ENCODE measurements at regions not wholly inside any gene's neighbourhood (a gene's known extent, or its start where the extent isn't known, plus 50 kb on each side); places are given as distances from the start of the nearest gene placed in this dataset.

GRCh38 chr20:58162986-58163385, 65.5 kb downstream of the ANKRD60 start:
- TF ChIP-seq POLR2A (IDR thresholded peaks at IDR 0.05), result no peak
- no peak for DNase-seq
- H3K27ac ChIP-seq, result no peak overlapping the region
- WGBS, 2 donors, result 88 to 95% methylated on average over 3 of the region's 3 CpGs
- no peaks in the 10 kb centered on the region for H3K9me3 ChIP-seq
- no peaks in the 10 kb centered on the region for H3K27me3 ChIP-seq
- H3K4me3 ChIP-seq (replicated peaks in 1 of 3), result no peak overlapping the region
- no peaks in the 10 kb centered on the region for H3K36me3 ChIP-seq
- intact Hi-C loops (cut with DNase I), result no loop called here
- H3K4me1 ChIP-seq, result no peaks in the 10 kb centered on the region

GRCh38 chr20:58161192-58161591, 67.3 kb downstream of the ANKRD60 start:
- no peaks in the 10 kb centered on the region for H3K36me3 ChIP-seq
- no peak for DNase-seq
- no peaks in the 10 kb centered on the region for H3K9me3 ChIP-seq
- H3K4me3 ChIP-seq (replicated peaks in 1 of 3), result no peak overlapping the region
- H3K27ac ChIP-seq, result no peak overlapping the region
- TF ChIP-seq CTCF (IDR thresholded peaks at IDR 0.05) (no peak), POLR2A (IDR thresholded peaks at IDR 0.05) (no peak)
- no peaks in the 10 kb centered on the region for H3K4me1 ChIP-seq
- WGBS, 2 donors, result 88 to 95% methylated on average over 2 of the region's 2 CpGs
- intact Hi-C loops (cut with DNase I), result no loop called here
- no peaks in the 10 kb centered on the region for H3K27me3 ChIP-seq

- no peak for DNase-seq
- Histone ChIP-seq H3K36me3 (no peaks in the 10 kb centered on the region), H3K9me3 (no peaks in the 10 kb centered on the region), H3K4me3 (replicated peaks in 1 of 3) (no peak overlapping the region), H3K27me3 (no peaks in the 10 kb centered on the region), H3K4me1 (no peaks in the 10 kb centered on the region), H3K27ac (no peak overlapping the region)
- 59 to 60% methylated on average over 17 of the region's 17 CpGs for WGBS, 2 donors
- intact Hi-C loops (cut with DNase I), result no loop called here
- TF ChIP-seq POLR2A (IDR thresholded peaks at IDR 0.05) (no peak), CTCF (IDR thresholded peaks at IDR 0.05) (no peak)
These were observed 67.9 kb downstream of the ANKRD60 start for GRCh38 chr20:58160451-58161061.

- no peak for DNase-seq
- Histone ChIP-seq H3K9me3 (no peaks in the 10 kb centered on the region), H3K36me3 (no peaks in the 10 kb centered on the region), H3K4me3 (replicated peaks in 1 of 3) (no peak overlapping the region), H3K27me3 (peaks cover 4% of the 10 kb centered on the region), H3K27ac (no peak overlapping the region), H3K4me1 (no peaks in the 10 kb centered on the region)
- no peak for TF ChIP-seq POLR2A (IDR thresholded peaks at IDR 0.05)
- no peak for TF ChIP-seq CTCF (IDR thresholded peaks at IDR 0.05)
- 66 to 71% methylated on average over 13 of the region's 13 CpGs for WGBS, 2 donors
- intact Hi-C loops (cut with DNase I), result no loop called here
These were observed 73.1 kb downstream of the ANKRD60 start for GRCh38 chr20:58155148-58155925.

- intact Hi-C loops (cut with DNase I), result no loop called here
- H3K4me3 ChIP-seq (replicated peaks in 1 of 3), result no peak overlapping the region
- WGBS, 2 donors, result 100% methylated on average over 1 of the region's 1 CpG
- DNase-seq, result no peak
- no peaks in the 10 kb centered on the region for H3K4me1 ChIP-seq
- TF ChIP-seq CTCF (IDR thresholded peaks at IDR 0.05), result no peak
- TF ChIP-seq POLR2A (IDR thresholded peaks at IDR 0.05), result no peak
- H3K36me3 ChIP-seq, result no peaks in the 10 kb centered on the region
- H3K9me3 ChIP-seq, result no peaks in the 10 kb centered on the region
- peaks cover 4% of the 10 kb centered on the region for H3K27me3 ChIP-seq
- H3K27ac ChIP-seq, result no peak overlapping the region
These were observed 74.3 kb downstream of the ANKRD60 start for GRCh38 chr20:58154113-58154512.
